ENCODE measurements at regions not wholly inside any gene's neighbourhood (a gene's known extent, or its start where the extent isn't known, plus 50 kb on each side); places are given as distances from the start of the nearest gene placed in this dataset.

DNA sequence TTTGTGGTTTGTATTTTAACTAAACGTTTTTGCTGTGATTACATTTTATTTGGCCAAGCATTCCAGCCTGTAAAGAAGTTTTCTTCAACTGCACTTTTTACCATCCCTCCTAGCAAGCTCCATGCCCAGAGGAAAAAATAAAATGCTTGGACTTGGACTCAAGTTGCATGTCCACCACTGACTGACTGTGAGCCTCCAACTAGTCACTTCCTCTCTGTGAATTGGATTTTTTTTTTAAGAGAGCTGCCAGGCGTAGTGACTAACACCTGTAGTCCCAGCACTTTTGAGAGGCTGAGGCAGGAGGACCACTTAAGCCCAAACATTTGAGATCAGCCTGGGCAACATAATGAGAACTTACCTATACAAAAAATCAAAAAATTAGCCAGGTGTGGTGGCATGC, 1185.2 kb upstream of the PIK3C3 start (continued):
- TF ChIP-seq KDM4A (IDR thresholded peaks at IDR 0.05; ENCODE audit: low read depth, low read length, severe bottlenecking), result no peak
- no peak for TF ChIP-seq KDM1A (IDR thresholded peaks at IDR 0.05; ENCODE audit: borderline replicate concordance, low read length)
- no peak for TF ChIP-seq BACH1 (IDR thresholded peaks at IDR 0.05; ENCODE audit: low read length)
- TF ChIP-seq POLR2AphosphoS5 (IDR thresholded peaks at IDR 0.05; ENCODE audit: low read depth, low read length), result no peak
- TF ChIP-seq, protein P1, sequence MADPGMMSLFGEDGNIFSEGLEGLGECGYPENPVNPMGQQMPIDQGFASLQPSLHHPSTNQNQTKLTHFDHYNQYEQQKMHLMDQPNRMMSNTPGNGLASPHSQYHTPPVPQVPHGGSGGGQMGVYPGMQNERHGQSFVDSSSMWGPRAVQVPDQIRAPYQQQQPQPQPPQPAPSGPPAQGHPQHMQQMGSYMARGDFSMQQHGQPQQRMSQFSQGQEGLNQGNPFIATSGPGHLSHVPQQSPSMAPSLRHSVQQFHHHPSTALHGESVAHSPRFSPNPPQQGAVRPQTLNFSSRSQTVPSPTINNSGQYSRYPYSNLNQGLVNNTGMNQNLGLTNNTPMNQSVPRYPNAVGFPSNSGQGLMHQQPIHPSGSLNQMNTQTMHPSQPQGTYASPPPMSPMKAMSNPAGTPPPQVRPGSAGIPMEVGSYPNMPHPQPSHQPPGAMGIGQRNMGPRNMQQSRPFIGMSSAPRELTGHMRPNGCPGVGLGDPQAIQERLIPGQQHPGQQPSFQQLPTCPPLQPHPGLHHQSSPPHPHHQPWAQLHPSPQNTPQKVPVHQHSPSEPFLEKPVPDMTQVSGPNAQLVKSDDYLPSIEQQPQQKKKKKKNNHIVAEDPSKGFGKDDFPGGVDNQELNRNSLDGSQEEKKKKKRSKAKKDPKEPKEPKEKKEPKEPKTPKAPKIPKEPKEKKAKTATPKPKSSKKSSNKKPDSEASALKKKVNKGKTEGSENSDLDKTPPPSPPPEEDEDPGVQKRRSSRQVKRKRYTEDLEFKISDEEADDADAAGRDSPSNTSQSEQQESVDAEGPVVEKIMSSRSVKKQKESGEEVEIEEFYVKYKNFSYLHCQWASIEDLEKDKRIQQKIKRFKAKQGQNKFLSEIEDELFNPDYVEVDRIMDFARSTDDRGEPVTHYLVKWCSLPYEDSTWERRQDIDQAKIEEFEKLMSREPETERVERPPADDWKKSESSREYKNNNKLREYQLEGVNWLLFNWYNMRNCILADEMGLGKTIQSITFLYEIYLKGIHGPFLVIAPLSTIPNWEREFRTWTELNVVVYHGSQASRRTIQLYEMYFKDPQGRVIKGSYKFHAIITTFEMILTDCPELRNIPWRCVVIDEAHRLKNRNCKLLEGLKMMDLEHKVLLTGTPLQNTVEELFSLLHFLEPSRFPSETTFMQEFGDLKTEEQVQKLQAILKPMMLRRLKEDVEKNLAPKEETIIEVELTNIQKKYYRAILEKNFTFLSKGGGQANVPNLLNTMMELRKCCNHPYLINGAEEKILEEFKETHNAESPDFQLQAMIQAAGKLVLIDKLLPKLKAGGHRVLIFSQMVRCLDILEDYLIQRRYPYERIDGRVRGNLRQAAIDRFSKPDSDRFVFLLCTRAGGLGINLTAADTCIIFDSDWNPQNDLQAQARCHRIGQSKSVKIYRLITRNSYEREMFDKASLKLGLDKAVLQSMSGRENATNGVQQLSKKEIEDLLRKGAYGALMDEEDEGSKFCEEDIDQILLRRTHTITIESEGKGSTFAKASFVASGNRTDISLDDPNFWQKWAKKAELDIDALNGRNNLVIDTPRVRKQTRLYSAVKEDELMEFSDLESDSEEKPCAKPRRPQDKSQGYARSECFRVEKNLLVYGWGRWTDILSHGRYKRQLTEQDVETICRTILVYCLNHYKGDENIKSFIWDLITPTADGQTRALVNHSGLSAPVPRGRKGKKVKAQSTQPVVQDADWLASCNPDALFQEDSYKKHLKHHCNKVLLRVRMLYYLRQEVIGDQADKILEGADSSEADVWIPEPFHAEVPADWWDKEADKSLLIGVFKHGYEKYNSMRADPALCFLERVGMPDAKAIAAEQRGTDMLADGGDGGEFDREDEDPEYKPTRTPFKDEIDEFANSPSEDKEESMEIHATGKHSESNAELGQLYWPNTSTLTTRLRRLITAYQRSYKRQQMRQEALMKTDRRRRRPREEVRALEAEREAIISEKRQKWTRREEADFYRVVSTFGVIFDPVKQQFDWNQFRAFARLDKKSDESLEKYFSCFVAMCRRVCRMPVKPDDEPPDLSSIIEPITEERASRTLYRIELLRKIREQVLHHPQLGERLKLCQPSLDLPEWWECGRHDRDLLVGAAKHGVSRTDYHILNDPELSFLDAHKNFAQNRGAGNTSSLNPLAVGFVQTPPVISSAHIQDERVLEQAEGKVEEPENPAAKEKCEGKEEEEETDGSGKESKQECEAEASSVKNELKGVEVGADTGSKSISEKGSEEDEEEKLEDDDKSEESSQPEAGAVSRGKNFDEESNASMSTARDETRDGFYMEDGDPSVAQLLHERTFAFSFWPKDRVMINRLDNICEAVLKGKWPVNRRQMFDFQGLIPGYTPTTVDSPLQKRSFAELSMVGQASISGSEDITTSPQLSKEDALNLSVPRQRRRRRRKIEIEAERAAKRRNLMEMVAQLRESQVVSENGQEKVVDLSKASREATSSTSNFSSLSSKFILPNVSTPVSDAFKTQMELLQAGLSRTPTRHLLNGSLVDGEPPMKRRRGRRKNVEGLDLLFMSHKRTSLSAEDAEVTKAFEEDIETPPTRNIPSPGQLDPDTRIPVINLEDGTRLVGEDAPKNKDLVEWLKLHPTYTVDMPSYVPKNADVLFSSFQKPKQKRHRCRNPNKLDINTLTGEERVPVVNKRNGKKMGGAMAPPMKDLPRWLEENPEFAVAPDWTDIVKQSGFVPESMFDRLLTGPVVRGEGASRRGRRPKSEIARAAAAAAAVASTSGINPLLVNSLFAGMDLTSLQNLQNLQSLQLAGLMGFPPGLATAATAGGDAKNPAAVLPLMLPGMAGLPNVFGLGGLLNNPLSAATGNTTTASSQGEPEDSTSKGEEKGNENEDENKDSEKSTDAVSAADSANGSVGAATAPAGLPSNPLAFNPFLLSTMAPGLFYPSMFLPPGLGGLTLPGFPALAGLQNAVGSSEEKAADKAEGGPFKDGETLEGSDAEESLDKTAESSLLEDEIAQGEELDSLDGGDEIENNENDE (IDR thresholded peaks at IDR 0.05; ENCODE audit: insufficient replicate concordance, low read length), result no peak

Measured in H1 (cell line).